ENCODE measurements at regions not wholly inside any gene's neighbourhood (a gene's known extent, or its start where the extent isn't known, plus 50 kb on each side); places are given as distances from the start of the nearest gene placed in this dataset.

DNA sequence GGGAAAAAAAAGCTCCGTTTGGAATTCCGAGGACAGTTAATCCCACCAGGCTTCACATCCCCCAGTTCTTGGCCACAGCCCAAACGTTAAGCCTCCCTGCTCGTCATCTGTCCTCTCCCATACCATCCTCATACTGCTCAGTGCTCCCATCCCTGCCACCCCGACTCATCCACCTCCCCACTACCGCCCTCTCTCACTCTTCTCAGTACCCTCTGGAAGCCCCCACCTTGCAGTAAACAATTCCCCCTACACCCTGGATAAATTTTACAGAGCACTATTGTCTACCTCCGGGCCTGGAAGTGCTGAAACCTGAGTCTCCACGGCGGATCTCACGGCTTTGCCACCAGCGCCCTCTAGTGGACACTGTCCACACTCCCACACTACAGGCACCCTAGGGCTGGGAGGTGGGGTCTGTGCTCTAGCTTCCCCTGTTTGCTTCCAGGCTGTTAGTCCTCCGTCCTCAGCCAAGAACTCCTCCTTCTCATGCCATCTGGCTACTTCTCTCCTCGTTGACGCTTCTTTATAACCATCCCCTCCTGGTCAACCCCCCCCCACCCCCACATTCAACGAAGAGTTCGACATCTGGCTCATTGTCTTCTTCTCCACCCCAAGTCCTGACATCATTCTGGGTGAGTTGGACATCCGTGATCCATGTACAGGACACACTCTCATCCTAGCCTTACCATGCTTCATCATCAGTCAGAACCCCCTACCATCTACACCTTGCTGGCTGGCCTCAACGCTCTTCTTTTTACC lies 54.5 kb downstream of the RTL9 start:
- Histone ChIP-seq H3K9ac (ENCODE audit: low read length) (no peak overlapping the region), H3F3A (ENCODE audit: insufficient read depth, low read length) (no peaks in the 10 kb centered on the region), H3K4me1 (ENCODE audit: insufficient read depth, low read length, severe bottlenecking) (peaks cover 5% of the 10 kb centered on the region), H3K27ac (ENCODE audit: low read depth, low read length, poor library complexity, severe bottlenecking) (no peak overlapping the region), H2AFZ (ENCODE audit: low read length) (no peak overlapping the region), H3K9me2 (ENCODE audit: low read depth, low read length) (no peaks in the 10 kb centered on the region), H3K4me2 (ENCODE audit: low read length) (no peak overlapping the region), H3K79me2 (ENCODE audit: insufficient read depth, low read length) (no peaks in the 10 kb centered on the region), H3K27me3 (ENCODE audit: insufficient read depth, low read length) (no peaks in the 10 kb centered on the region), H4K20me1 (ENCODE audit: insufficient read depth, low read length) (no peaks in the 10 kb centered on the region), H3K36me3 (ENCODE audit: insufficient read depth, low read length) (no peaks in the 10 kb centered on the region), H3K4me3 (ENCODE audit: low read depth, low read length, poor library complexity, severe bottlenecking) (no peak overlapping the region), H3K9me3 (ENCODE audit: low read length) (no peaks in the 10 kb centered on the region)
- TF ChIP-seq, protein P1, sequence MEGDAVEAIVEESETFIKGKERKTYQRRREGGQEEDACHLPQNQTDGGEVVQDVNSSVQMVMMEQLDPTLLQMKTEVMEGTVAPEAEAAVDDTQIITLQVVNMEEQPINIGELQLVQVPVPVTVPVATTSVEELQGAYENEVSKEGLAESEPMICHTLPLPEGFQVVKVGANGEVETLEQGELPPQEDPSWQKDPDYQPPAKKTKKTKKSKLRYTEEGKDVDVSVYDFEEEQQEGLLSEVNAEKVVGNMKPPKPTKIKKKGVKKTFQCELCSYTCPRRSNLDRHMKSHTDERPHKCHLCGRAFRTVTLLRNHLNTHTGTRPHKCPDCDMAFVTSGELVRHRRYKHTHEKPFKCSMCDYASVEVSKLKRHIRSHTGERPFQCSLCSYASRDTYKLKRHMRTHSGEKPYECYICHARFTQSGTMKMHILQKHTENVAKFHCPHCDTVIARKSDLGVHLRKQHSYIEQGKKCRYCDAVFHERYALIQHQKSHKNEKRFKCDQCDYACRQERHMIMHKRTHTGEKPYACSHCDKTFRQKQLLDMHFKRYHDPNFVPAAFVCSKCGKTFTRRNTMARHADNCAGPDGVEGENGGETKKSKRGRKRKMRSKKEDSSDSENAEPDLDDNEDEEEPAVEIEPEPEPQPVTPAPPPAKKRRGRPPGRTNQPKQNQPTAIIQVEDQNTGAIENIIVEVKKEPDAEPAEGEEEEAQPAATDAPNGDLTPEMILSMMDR (IDR thresholded peaks at IDR 0.05; ENCODE audit: low read length): peak; percentile 60
- no peak for TF ChIP-seq EZH2 (IDR thresholded peaks at IDR 0.05; ENCODE audit: borderline replicate concordance, low read length)

DNA sequence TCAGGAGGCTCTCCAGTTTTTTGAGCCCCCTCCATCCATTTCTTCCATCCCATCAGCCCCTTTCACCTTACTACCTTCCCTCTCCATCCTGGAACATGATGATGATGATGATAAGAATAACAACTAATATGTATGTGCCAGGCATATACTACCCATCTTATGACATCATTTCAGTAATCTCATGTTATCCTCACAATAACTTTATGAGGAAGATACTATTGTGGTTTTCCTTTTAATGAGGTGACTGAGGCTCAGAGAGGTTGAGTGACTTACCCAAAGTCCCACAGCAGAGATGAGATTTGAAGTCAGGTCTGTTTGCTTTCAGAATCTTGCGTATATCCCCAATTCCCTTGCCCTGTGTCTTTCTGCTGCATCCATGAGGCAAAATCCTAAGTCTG lies 55.1 kb downstream of the RTL9 start:
- Histone ChIP-seq H3K27me3 (ENCODE audit: insufficient read depth, low read length) (no peaks in the 10 kb centered on the region), H3K9ac (ENCODE audit: low read length) (no peak overlapping the region), H3K4me3 (ENCODE audit: low read depth, low read length, poor library complexity, severe bottlenecking) (no peak overlapping the region)

DNA sequence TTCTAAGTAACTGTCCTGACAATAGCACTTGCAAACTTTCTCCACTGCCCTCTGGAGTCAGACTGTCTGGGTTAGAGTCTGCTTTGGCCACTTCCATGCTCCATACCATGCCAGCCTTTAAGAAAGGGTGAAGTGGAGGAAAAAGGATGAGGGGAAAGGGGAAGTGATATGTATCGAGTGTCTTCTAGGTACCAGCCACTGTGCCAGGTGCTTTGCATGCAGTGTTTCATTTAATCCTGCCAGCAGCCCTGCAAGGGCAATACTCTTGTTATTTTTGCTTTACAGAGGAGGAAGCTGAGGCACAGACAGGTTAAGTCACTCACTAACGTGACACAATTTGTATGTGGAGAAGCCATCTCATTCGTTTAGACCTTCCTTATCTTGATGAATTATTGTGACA lies 55.6 kb downstream of the RTL9 start:
- no peaks in the 10 kb centered on the region for H3K9me3 ChIP-seq (ENCODE audit: low read length)
- no peak overlapping the region for H3K4me2 ChIP-seq (ENCODE audit: low read length)
- H3K27ac ChIP-seq (ENCODE audit: low read depth, low read length, poor library complexity, severe bottlenecking): no peak overlapping the region
- H3K79me2 ChIP-seq (ENCODE audit: insufficient read depth, low read length): no peaks in the 10 kb centered on the region
- no peaks in the 10 kb centered on the region for H3K36me3 ChIP-seq (ENCODE audit: insufficient read depth, low read length)
- no peaks in the 10 kb centered on the region for H3F3A ChIP-seq (ENCODE audit: insufficient read depth, low read length)
- TF ChIP-seq, protein P1 (IDR thresholded peaks at IDR 0.05; ENCODE audit: low read length): no peak
- no peak for TF ChIP-seq EZH2 (IDR thresholded peaks at IDR 0.05; ENCODE audit: borderline replicate concordance, low read length)
- H4K20me1 ChIP-seq (ENCODE audit: insufficient read depth, low read length): no peaks in the 10 kb centered on the region
- peaks cover 5% of the 10 kb centered on the region for H3K4me1 ChIP-seq (ENCODE audit: insufficient read depth, low read length, severe bottlenecking)
- no peaks in the 10 kb centered on the region for H3K27me3 ChIP-seq (ENCODE audit: insufficient read depth, low read length)
- no peaks in the 10 kb centered on the region for H3K9me2 ChIP-seq (ENCODE audit: low read depth, low read length)
- no peak overlapping the region for H2AFZ ChIP-seq (ENCODE audit: low read length)
- no peak overlapping the region for H3K9ac ChIP-seq (ENCODE audit: low read length)
- H3K4me3 ChIP-seq (ENCODE audit: low read depth, low read length, poor library complexity, severe bottlenecking): no peak overlapping the region

More for the DNA sequence above, 55.1 kb downstream of the RTL9 start:
- no peak overlapping the region for H3K4me2 ChIP-seq (ENCODE audit: low read length)
- no peak for TF ChIP-seq EZH2 (IDR thresholded peaks at IDR 0.05; ENCODE audit: borderline replicate concordance, low read length)
- TF ChIP-seq, protein P1 (IDR thresholded peaks at IDR 0.05; ENCODE audit: low read length): no peak
- no peaks in the 10 kb centered on the region for H3K36me3 ChIP-seq (ENCODE audit: insufficient read depth, low read length)
- no peaks in the 10 kb centered on the region for H3K9me3 ChIP-seq (ENCODE audit: low read length)
- H3F3A ChIP-seq (ENCODE audit: insufficient read depth, low read length): no peaks in the 10 kb centered on the region
- no peaks in the 10 kb centered on the region for H3K9me2 ChIP-seq (ENCODE audit: low read depth, low read length)
- no peak overlapping the region for H2AFZ ChIP-seq (ENCODE audit: low read length)
- H3K27ac ChIP-seq (ENCODE audit: low read depth, low read length, poor library complexity, severe bottlenecking): no peak overlapping the region
- H4K20me1 ChIP-seq (ENCODE audit: insufficient read depth, low read length): no peaks in the 10 kb centered on the region
- H3K79me2 ChIP-seq (ENCODE audit: insufficient read depth, low read length): no peaks in the 10 kb centered on the region
- peaks cover 5% of the 10 kb centered on the region for H3K4me1 ChIP-seq (ENCODE audit: insufficient read depth, low read length, severe bottlenecking)
